ENCODE measurements at regions not wholly inside any gene's neighbourhood (a gene's known extent, or its start where the extent isn't known, plus 50 kb on each side); places are given as distances from the start of the nearest gene placed in this dataset.

- Histone ChIP-seq H3K27me3 (replicated peaks; ENCODE audit: insufficient read depth, low read length) (no peaks in the 10 kb centered on the region), H3K4me3 (ENCODE audit: low read length) (no peak overlapping the region), H3K4me2 (ENCODE audit: low read depth, low read length) (no peak overlapping the region), H2AFZ (ENCODE audit: low read length) (no peak overlapping the region), H3K36me3 (replicated peaks; ENCODE audit: insufficient read depth, low read length) (no peaks in the 10 kb centered on the region), H3K9ac (ENCODE audit: low read length) (no peak overlapping the region), H3K27ac (ENCODE audit: low read length) (no peak overlapping the region), H3F3A (ENCODE audit: insufficient read depth, low read length) (peaks cover 10% of the 10 kb centered on the region), H4K20me1 (ENCODE audit: insufficient read depth, low read length) (no peaks in the 10 kb centered on the region), H3K79me2 (ENCODE audit: low read length) (0 out of 2 replicates have a peak, but pooled peaks cover 6% of the 10 kb centered on the region), H3K9me3 (replicated peaks; ENCODE audit: insufficient read depth, low read length) (no peaks in the 10 kb centered on the region), H3K9me2 (replicated peaks; ENCODE audit: insufficient read depth, low read length) (no peaks in the 10 kb centered on the region), H3K4me1 (ENCODE audit: low read length) (peaks cover 32% of the 10 kb centered on the region)
- TF ChIP-seq EZH2 (optimal IDR thresholded peaks at IDR 0.05; ENCODE audit: low read depth, low read length) (no peak), EZH2phosphoT487 (IDR thresholded peaks at IDR 0.05; ENCODE audit: low read length) (no peak), CTCF (IDR thresholded peaks at IDR 0.05; ENCODE audit: low read length) (no peak)
- no peak for DNase-seq
Observed at GRCh38 chr6:108795122-108795521, 53.1 kb upstream of the ARMC2 start.

GRCh38 chr6:108795814-108796213, 52.4 kb upstream of the ARMC2 start:
- no peaks in the 10 kb centered on the region for H3K9me3 ChIP-seq (replicated peaks; ENCODE audit: insufficient read depth, low read length)
- no peaks in the 10 kb centered on the region for H3K36me3 ChIP-seq (replicated peaks; ENCODE audit: insufficient read depth, low read length)
- H3K4me1 ChIP-seq (ENCODE audit: low read length) = peaks cover 39% of the 10 kb centered on the region
- TF ChIP-seq EZH2 (optimal IDR thresholded peaks at IDR 0.05; ENCODE audit: low read depth, low read length) (no peak), EZH2phosphoT487 (IDR thresholded peaks at IDR 0.05; ENCODE audit: low read length) (no peak), CTCF (IDR thresholded peaks at IDR 0.05; ENCODE audit: low read length) (no peak)
- H3F3A ChIP-seq (ENCODE audit: insufficient read depth, low read length) = peaks cover 10% of the 10 kb centered on the region
- no peak overlapping the region for H3K4me2 ChIP-seq (ENCODE audit: low read depth, low read length)
- no peaks in the 10 kb centered on the region for H3K9me2 ChIP-seq (replicated peaks; ENCODE audit: insufficient read depth, low read length)
- H2AFZ ChIP-seq (ENCODE audit: low read length) = no peak overlapping the region
- no peaks in the 10 kb centered on the region for H3K27me3 ChIP-seq (replicated peaks; ENCODE audit: insufficient read depth, low read length)
- H3K9ac ChIP-seq (ENCODE audit: low read length) = no peak overlapping the region
- no peak overlapping the region for H3K27ac ChIP-seq (ENCODE audit: low read length)
- no peak overlapping the region for H3K4me3 ChIP-seq (ENCODE audit: low read length)
- no peak for DNase-seq
- no peaks in the 10 kb centered on the region for H4K20me1 ChIP-seq (ENCODE audit: insufficient read depth, low read length)
- H3K79me2 ChIP-seq (ENCODE audit: low read length) = 0 out of 2 replicates have a peak, but pooled peaks cover 6% of the 10 kb centered on the region

DNA sequence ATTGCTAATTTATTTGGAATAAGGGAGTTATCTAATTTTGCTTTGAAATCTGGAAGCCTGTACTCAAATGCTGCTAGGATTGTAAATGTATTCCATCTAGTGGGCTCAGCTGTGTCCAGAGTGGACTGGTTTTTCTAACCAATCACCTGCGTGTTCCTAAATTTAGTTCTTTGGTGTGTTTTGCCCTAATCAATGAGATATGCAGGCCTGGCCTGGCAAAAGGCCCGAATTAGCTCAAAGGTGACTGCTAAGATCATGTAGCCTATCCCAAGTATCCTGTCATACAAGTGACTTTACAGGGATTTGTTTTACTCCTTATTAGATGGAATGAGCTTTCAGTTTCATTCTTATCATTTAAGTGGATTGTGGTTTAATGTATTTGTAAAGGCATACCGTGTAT, 51.3 kb upstream of the ARMC2 start:
- TF ChIP-seq CTCF (IDR thresholded peaks at IDR 0.05; ENCODE audit: low read length) = no peak
- TF ChIP-seq EZH2phosphoT487 (IDR thresholded peaks at IDR 0.05; ENCODE audit: low read length) = no peak
- TF ChIP-seq EZH2 (optimal IDR thresholded peaks at IDR 0.05; ENCODE audit: low read depth, low read length) = no peak
- Histone ChIP-seq H3K9me3 (replicated peaks; ENCODE audit: insufficient read depth, low read length) (no peaks in the 10 kb centered on the region), H2AFZ (ENCODE audit: low read length) (no peak overlapping the region), H3K27ac (ENCODE audit: low read length) (no peak overlapping the region), H3K9ac (ENCODE audit: low read length) (no peak overlapping the region), H4K20me1 (ENCODE audit: insufficient read depth, low read length) (no peaks in the 10 kb centered on the region), H3K4me3 (ENCODE audit: low read length) (no peak overlapping the region), H3K4me1 (ENCODE audit: low read length) (peaks cover 49% of the 10 kb centered on the region), H3F3A (ENCODE audit: insufficient read depth, low read length) (peaks cover 10% of the 10 kb centered on the region), H3K27me3 (replicated peaks; ENCODE audit: insufficient read depth, low read length) (no peaks in the 10 kb centered on the region), H3K36me3 (replicated peaks; ENCODE audit: insufficient read depth, low read length) (no peaks in the 10 kb centered on the region), H3K4me2 (ENCODE audit: low read depth, low read length) (no peak overlapping the region), H3K79me2 (ENCODE audit: low read length) (0 out of 2 replicates have a peak, but pooled peaks cover 6% of the 10 kb centered on the region), H3K9me2 (replicated peaks; ENCODE audit: insufficient read depth, low read length) (no peaks in the 10 kb centered on the region)
- DNase-seq = no peak
